ENCODE measurements at regions not wholly inside any gene's neighbourhood (a gene's known extent, or its start where the extent isn't known, plus 50 kb on each side); places are given as distances from the start of the nearest gene placed in this dataset.

DNA sequence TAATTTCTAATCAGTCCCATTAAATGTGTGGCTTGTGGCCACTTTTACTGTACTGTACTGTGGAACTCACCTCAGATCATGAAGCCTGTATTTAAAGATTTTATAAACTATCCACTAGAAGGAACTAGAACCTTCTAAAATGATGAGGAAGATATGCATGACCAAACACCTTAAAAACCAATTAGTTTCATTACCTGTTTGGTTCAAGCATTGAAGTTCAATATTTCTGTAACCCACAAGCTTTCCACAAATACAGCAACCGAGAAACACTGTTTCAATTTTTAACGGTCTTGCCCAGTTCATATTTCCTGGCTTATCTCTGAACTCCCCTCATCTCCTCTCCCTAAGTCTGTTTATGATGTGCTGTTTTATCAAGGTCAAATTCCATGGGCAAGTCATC is 264.3 kb upstream of the PLD5 start:
- Histone ChIP-seq H3K4me1 (no peaks in the 10 kb centered on the region), H3K36me3 (no peaks in the 10 kb centered on the region), H3K27me3 (no peaks in the 10 kb centered on the region), H3K27ac (no peak overlapping the region), H3K4me3 (no peak overlapping the region), H3K9me3 (no peaks in the 10 kb centered on the region)
- TF ChIP-seq CTCF (IDR thresholded peaks at IDR 0.05) = no peak
- DNase-seq (ENCODE audit: low spot score) = no peak

DNA sequence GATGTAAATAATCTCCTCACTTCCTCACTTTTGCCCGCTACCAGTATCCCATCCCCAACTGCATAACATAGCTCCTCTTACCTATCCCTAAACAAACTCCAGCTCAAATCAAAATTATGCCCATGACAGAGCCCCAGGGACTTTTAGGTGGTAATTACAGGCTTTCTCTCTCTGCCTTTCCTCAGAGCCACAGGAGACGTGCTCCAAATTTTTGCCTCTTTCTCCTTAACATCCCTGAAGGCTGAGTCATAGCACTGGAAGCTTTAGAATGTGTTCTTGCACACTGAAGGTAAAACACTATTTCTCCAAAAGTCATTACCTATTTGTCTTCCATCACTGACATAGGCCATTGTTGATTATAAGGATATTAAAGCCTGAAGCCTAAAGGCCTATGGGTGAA is 263.5 kb upstream of the PLD5 start:
- Histone ChIP-seq H3K9me3 (no peaks in the 10 kb centered on the region), H3K27ac (no peak overlapping the region), H3K4me3 (no peak overlapping the region), H3K36me3 (no peaks in the 10 kb centered on the region), H3K4me1 (no peaks in the 10 kb centered on the region), H3K27me3 (no peaks in the 10 kb centered on the region)
- DNase-seq (ENCODE audit: low spot score) = no peak
- no peak for TF ChIP-seq CTCF (IDR thresholded peaks at IDR 0.05)

DNA sequence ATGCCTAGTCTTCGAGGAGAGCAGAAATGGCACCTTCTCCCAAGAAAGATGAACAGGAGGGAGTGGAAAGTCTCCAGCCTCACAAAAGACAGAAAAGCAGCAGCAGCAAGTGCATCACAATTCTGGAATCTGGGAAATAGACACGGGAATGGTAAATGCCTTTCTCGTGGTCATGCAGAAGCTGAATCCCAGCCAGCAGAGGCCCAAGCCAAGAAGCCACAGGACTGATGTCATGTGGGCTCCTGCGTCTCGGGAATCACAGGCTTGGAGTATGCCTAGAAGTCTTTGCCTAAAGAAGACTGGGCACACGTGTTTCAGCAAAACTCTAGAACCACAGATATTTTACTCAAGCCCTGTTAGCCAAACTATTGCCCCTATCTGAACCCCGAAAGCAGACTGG is 260.3 kb upstream of the PLD5 start:
- no peaks in the 10 kb centered on the region for H3K4me1 ChIP-seq
- no peak overlapping the region for H3K27ac ChIP-seq
- no peak for TF ChIP-seq CTCF (IDR thresholded peaks at IDR 0.05)
- H3K27me3 ChIP-seq = no peaks in the 10 kb centered on the region
- no peaks in the 10 kb centered on the region for H3K36me3 ChIP-seq
- H3K4me3 ChIP-seq = no peak overlapping the region
- DNase-seq (ENCODE audit: low spot score) = no peak
- H3K9me3 ChIP-seq = no peaks in the 10 kb centered on the region

- no peak for TF ChIP-seq CTCF (IDR thresholded peaks at IDR 0.05)
- Histone ChIP-seq H3K4me3 (no peak overlapping the region), H3K4me1 (no peaks in the 10 kb centered on the region), H3K27me3 (no peaks in the 10 kb centered on the region), H3K9me3 (no peaks in the 10 kb centered on the region), H3K27ac (no peak overlapping the region), H3K36me3 (no peaks in the 10 kb centered on the region)
- no peak for DNase-seq (ENCODE audit: low spot score)
Measured at GRCh38 chr1:242784084-242784483, 259.6 kb upstream of the PLD5 start.

- no peak for TF ChIP-seq CTCF (IDR thresholded peaks at IDR 0.05)
- DNase-seq (ENCODE audit: low spot score) = no peak
- H3K27me3 ChIP-seq = no peaks in the 10 kb centered on the region
- no peaks in the 10 kb centered on the region for H3K36me3 ChIP-seq
- no peak overlapping the region for H3K27ac ChIP-seq
- no peaks in the 10 kb centered on the region for H3K9me3 ChIP-seq
- no peak overlapping the region for H3K4me3 ChIP-seq
- no peaks in the 10 kb centered on the region for H3K4me1 ChIP-seq
Measured at GRCh38 chr1:242774256-242774655, 249.8 kb upstream of the PLD5 start.

GRCh38 chr1:242770366-242770765 is 245.9 kb upstream of the PLD5 start:
- Histone ChIP-seq H3K4me1 (no peaks in the 10 kb centered on the region), H3K27me3 (no peaks in the 10 kb centered on the region), H3K36me3 (no peaks in the 10 kb centered on the region), H3K9me3 (no peaks in the 10 kb centered on the region), H3K4me3 (no peak overlapping the region), H3K27ac (no peak overlapping the region)
- no peak for DNase-seq (ENCODE audit: low spot score)
- TF ChIP-seq CTCF (IDR thresholded peaks at IDR 0.05) = no peak
